VCaP (cell line): ENCODE measurements at regions not wholly inside any gene's neighbourhood (a gene's known extent, or its start where the extent isn't known, plus 50 kb on each side); places are given as distances from the start of the nearest gene placed in this dataset.

Experiments used
- H3K27ac ChIP-seq: fragments of 450-650 bp; 2 replicates; pipeline ENCODE4 v1.5.1; 2017
- CTCF ChIP-seq: fragments of 450-650 bp; conservative IDR thresholded peaks from 2 replicates; pipeline ENCODE4 v1.5.1; 2017; ENCODE audit warnings: mild to moderate bottlenecking, moderate library complexity

- no peak for TF ChIP-seq CTCF
- H3K27ac ChIP-seq, result no peak overlapping the region
Observed at GRCh38 chr11:92627615-92628256, 341.7 kb upstream of the MTNR1B start.

- TF ChIP-seq CTCF, result no peak
- no peak overlapping the region for H3K27ac ChIP-seq
Observed at GRCh38 chr11:92628401-92629292, 340.8 kb upstream of the MTNR1B start.

- no peak overlapping the region for H3K27ac ChIP-seq
- TF ChIP-seq CTCF, result no peak
Observed at GRCh38 chr11:92632495-92632894, 337.0 kb upstream of the MTNR1B start.

DNA sequence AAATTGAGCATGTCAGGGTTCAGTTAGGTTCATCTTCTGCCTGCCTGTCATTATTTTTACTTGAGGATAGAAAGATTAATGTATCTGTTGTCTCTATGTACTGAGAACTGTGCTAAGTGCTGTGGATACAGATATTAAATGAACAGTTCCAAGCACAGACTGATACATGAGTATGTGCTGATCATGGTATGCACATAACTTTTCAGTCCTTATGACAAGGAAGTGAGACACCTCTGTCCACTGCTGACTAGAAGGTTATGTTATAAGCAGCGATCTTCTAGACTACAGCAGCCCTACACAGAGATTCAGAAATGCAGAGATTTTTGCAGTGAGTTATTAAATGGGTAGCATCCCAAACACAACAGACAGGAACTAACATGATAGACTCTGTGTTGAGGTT, 335.6 kb upstream of the MTNR1B start:
- no peak for TF ChIP-seq CTCF
- H3K27ac ChIP-seq, result no peak overlapping the region

GRCh38 chr11:92636543-92637188, 332.8 kb upstream of the MTNR1B start:
- H3K27ac ChIP-seq, result no peak overlapping the region
- no peak for TF ChIP-seq CTCF

- no peak overlapping the region for H3K27ac ChIP-seq
- no peak for TF ChIP-seq CTCF
Observed at GRCh38 chr11:92638678-92639077, 330.8 kb upstream of the MTNR1B start.
